GM12873 (cell line): ENCODE measurements at regions not wholly inside any gene's neighbourhood (a gene's known extent, or its start where the extent isn't known, plus 50 kb on each side); places are given as distances from the start of the nearest gene placed in this dataset.

Experiments used
- CTCF ChIP-seq: IDR thresholded peaks from 2 replicates; pipeline ENCODE4 v1.5.1; 2012; ENCODE audit warnings: low read depth, mild to moderate bottlenecking, moderate library complexity, low read length, control low read depth; ENCODE audit not compliant: insufficient read depth; ENCODE audit errors: missing control alignments

GRCh38 chr9:100679834-100680233 lies 102.0 kb downstream of the CAVIN4 start:
- TF ChIP-seq CTCF = no peak

GRCh38 chr9:100686420-100686819 lies 108.5 kb downstream of the CAVIN4 start:
- no peak for TF ChIP-seq CTCF

GRCh38 chr9:100689635-100690034 lies 111.8 kb downstream of the CAVIN4 start:
- no peak for TF ChIP-seq CTCF

- TF ChIP-seq CTCF = no peak
Measured at GRCh38 chr9:100690438-100690837, 112.6 kb downstream of the CAVIN4 start.

- TF ChIP-seq CTCF = no peak
Measured at GRCh38 chr9:100697339-100697738, 119.5 kb downstream of the CAVIN4 start.

- TF ChIP-seq CTCF = no peak
Measured at GRCh38 chr9:100698945-100699344, 121.1 kb downstream of the CAVIN4 start.

GRCh38 chr9:100699668-100700067 lies 121.8 kb downstream of the CAVIN4 start:
- no peak for TF ChIP-seq CTCF
